ENCODE measurements at regions not wholly inside any gene's neighbourhood (a gene's known extent, or its start where the extent isn't known, plus 50 kb on each side); places are given as distances from the start of the nearest gene placed in this dataset.

DNA sequence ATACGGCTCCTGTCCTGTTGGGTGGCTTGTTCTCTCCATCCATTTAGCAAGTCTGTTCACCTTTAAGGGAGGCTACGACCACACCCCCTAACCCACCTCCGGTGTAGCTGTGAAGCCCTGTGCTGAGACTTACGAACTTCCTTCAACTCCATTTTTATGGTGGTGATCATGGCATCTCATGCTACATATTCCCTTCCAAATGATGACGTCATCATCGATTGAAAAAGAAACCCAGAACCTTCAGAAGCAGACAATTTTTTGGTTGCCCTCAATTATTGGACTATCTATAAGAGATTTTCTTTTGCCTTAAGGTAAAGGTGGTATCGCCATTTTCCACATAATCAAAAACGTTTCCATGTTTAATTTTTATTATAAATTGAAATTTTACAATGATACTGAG, 389.0 kb downstream of the CBLN4 start:
- TF ChIP-seq, protein P1, sequence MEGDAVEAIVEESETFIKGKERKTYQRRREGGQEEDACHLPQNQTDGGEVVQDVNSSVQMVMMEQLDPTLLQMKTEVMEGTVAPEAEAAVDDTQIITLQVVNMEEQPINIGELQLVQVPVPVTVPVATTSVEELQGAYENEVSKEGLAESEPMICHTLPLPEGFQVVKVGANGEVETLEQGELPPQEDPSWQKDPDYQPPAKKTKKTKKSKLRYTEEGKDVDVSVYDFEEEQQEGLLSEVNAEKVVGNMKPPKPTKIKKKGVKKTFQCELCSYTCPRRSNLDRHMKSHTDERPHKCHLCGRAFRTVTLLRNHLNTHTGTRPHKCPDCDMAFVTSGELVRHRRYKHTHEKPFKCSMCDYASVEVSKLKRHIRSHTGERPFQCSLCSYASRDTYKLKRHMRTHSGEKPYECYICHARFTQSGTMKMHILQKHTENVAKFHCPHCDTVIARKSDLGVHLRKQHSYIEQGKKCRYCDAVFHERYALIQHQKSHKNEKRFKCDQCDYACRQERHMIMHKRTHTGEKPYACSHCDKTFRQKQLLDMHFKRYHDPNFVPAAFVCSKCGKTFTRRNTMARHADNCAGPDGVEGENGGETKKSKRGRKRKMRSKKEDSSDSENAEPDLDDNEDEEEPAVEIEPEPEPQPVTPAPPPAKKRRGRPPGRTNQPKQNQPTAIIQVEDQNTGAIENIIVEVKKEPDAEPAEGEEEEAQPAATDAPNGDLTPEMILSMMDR (IDR thresholded peaks at IDR 0.05), result no peak
- Mint-ChIP-seq H3K4me1 (ENCODE audit: unreplicated experiment) (no peaks in the 10 kb centered on the region), H3K9me3 (ENCODE audit: unreplicated experiment) (peaks cover 37% of the 10 kb centered on the region), H3K36me3 (ENCODE audit: unreplicated experiment) (no peaks in the 10 kb centered on the region), H3K27me3 (ENCODE audit: unreplicated experiment) (no peaks in the 10 kb centered on the region), H3K4me3 (ENCODE audit: unreplicated experiment) (no peak overlapping the region), H3K27ac (ENCODE audit: unreplicated experiment) (no peak overlapping the region)
- no peak for DNase-seq (ENCODE audit: extremely low spot score, unreplicated experiment)

DNA sequence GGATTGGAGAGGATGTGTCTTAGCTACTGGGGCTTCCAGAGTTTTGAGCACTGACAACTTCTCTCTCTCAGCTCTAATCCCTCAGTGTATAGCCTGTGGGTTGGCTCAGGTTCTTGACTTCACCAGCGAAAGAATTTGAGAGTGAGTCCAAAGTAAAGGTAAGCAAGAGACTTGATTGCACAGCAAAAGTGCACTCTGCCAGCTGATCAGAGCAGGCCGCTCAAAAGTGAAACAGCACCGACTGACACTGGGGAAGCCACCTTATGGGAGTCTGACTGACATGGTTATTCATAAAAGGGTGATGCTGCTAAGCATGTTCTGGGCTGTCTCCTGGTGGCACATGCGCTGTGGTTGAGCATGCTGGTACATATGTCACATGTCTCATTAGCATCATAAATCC, 389.5 kb downstream of the CBLN4 start:
- no peak for DNase-seq (ENCODE audit: extremely low spot score, unreplicated experiment)
- Mint-ChIP-seq H3K36me3 (ENCODE audit: unreplicated experiment) (no peaks in the 10 kb centered on the region), H3K4me1 (ENCODE audit: unreplicated experiment) (no peaks in the 10 kb centered on the region), H3K27me3 (ENCODE audit: unreplicated experiment) (no peaks in the 10 kb centered on the region), H3K27ac (ENCODE audit: unreplicated experiment) (no peak overlapping the region), H3K9me3 (ENCODE audit: unreplicated experiment) (peaks cover 37% of the 10 kb centered on the region), H3K4me3 (ENCODE audit: unreplicated experiment) (no peak overlapping the region)
- TF ChIP-seq, protein P1 (IDR thresholded peaks at IDR 0.05), result no peak

DNA sequence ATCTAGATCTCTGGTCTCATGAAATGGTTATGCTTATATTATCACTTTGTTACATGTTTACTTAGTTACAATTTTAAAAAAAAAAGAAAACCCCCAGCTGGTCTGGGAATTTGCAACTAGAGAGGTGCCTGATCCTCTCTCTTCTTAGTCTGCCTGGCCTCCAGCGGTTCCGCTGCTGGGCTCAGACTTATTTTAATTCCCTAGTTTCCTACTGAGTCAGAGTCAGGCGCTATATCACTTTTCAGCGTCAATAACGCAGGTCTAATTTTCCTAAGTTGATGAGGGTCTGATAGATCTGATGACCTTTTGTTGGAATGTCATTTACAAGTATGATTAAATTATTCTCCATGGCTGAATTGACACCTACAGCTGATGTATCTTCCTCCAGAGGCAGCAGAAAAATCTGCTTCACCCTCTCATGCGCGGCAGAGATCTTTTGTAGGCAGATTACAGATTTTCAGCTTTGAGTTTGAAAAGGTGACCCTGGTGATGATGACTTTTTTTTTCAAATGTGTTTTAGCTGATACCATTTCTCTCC, 391.0 kb downstream of the CBLN4 start:
- Mint-ChIP-seq H3K36me3 (ENCODE audit: unreplicated experiment) (no peaks in the 10 kb centered on the region), H3K27ac (ENCODE audit: unreplicated experiment) (no peak overlapping the region), H3K4me3 (ENCODE audit: unreplicated experiment) (no peak overlapping the region), H3K9me3 (ENCODE audit: unreplicated experiment) (peaks cover 32% of the 10 kb centered on the region), H3K4me1 (ENCODE audit: unreplicated experiment) (no peaks in the 10 kb centered on the region), H3K27me3 (ENCODE audit: unreplicated experiment) (no peaks in the 10 kb centered on the region)
- TF ChIP-seq, protein P1 (IDR thresholded peaks at IDR 0.05), result no peak
- no peak for DNase-seq (ENCODE audit: extremely low spot score, unreplicated experiment)

DNA sequence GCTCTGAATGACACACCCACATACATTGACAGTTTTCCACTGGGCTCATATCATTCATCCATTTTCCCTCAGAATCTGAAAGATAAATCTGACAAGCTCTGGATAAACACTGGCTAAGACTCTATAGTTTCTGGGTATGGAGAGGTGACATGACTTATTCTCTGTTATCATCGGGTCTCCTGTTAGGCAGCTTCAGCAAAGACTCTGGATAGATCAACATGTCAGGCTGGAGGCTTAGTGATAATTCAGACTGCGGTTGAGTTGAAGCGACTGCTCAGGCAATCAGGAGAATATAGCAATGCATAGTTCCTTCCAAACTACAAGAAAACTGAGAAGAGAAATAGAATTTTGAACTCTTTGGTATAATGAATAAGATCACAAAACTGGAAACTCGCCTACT, 394.6 kb downstream of the CBLN4 start:
- TF ChIP-seq, protein P1 (IDR thresholded peaks at IDR 0.05), result no peak
- Mint-ChIP-seq H3K4me3 (ENCODE audit: unreplicated experiment) (no peak overlapping the region), H3K9me3 (ENCODE audit: unreplicated experiment) (peaks cover 22% of the 10 kb centered on the region)

DNA sequence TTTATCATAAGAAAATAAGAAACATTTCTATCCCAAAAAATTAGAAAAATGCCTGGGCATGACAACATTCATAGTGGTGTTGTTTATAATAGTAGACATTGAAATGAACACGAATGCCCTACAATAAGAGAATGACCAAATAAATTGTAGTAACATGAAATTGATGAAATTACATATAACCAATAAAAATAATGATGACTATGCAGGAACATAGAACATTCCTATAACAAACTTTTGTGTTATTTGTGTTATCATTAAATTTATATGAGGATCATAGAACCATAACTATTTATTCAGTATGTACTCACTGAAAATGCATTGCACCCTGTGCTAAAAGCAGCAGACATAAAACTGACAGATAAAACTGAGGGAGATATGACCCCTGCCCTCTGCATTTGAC, 399.7 kb downstream of the CBLN4 start:
- Mint-ChIP-seq H3K27ac (ENCODE audit: unreplicated experiment) (no peak overlapping the region), H3K27me3 (ENCODE audit: unreplicated experiment) (no peaks in the 10 kb centered on the region), H3K4me1 (ENCODE audit: unreplicated experiment) (no peaks in the 10 kb centered on the region), H3K9me3 (ENCODE audit: unreplicated experiment) (peaks cover 9% of the 10 kb centered on the region), H3K36me3 (ENCODE audit: unreplicated experiment) (no peaks in the 10 kb centered on the region), H3K4me3 (ENCODE audit: unreplicated experiment) (no peak overlapping the region)
- TF ChIP-seq, protein P1 (IDR thresholded peaks at IDR 0.05), result no peak
- DNase-seq (ENCODE audit: extremely low spot score, unreplicated experiment), result no peak

More for the DNA sequence above, 394.6 kb downstream of the CBLN4 start:
- no peak for DNase-seq (ENCODE audit: extremely low spot score, unreplicated experiment)
- H3K27me3 Mint-ChIP-seq (ENCODE audit: unreplicated experiment), result no peaks in the 10 kb centered on the region
- no peaks in the 10 kb centered on the region for H3K4me1 Mint-ChIP-seq (ENCODE audit: unreplicated experiment)
- H3K36me3 Mint-ChIP-seq (ENCODE audit: unreplicated experiment), result no peaks in the 10 kb centered on the region
- no peak overlapping the region for H3K27ac Mint-ChIP-seq (ENCODE audit: unreplicated experiment)
